ENCODE measurements at regions not wholly inside any gene's neighbourhood (a gene's known extent, or its start where the extent isn't known, plus 50 kb on each side); places are given as distances from the start of the nearest gene placed in this dataset.

DNA sequence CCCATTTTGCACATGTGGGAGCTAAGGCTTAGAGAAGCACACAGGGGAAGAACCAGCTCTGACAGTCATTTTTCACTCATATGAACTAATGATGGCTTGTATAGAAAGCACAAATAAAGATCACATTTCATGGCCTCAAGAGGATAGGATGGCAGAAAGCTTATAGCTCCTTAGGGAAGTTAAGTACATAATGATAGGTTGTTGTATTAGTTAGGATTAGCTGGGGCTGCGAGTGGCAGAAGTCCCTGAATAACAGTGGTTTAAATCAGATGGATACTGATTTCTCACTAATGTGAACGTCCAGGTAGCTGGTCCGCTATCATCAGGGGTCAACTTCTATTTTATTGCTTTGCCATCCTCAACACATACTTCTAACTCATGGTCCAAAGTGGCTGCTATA lies 284.0 kb downstream of the RPS6KC1 start:
- no peak for TF ChIP-seq POLR2AphosphoS5 (IDR thresholded peaks at IDR 0.05; ENCODE audit: low read depth, low read length)
- TF ChIP-seq POLR2A (IDR thresholded peaks at IDR 0.05; ENCODE audit: low read depth, low read length), result no peak

Data from GM12892 (cell line).